WTC11 (cell line): ENCODE measurements at regions not wholly inside any gene's neighbourhood (a gene's known extent, or its start where the extent isn't known, plus 50 kb on each side); places are given as distances from the start of the nearest gene placed in this dataset.

Source experiments
- ATAC-seq: fragments of 200-7000 bp; cut with Tn5 transposase; 2 replicates; pipeline ENCODE4 v1.10.0; 2021; ENCODE audit warnings: mild to moderate bottlenecking, moderate library complexity
- CTCF ChIA-PET: fragments of 300-600 bp; sonication (Branson Sonifier 250); formaldehyde crosslinking; loops from one replicate; lab custom pipeline; 2021; ENCODE audit warnings: antibody characterized with exemption; lab: Charles Lee
- POLR2A ChIA-PET: fragments of 350-600 bp; sonication (Branson Sonifier 250); formaldehyde crosslinking; loops from one replicate; lab custom pipeline; 2021; ENCODE audit warnings: antibody characterized with exemption; lab: Charles Lee
- DNase-seq: peaks from one replicate; pipeline ENCODE4 v3.0.0; 2021; ENCODE audit warnings: low spot score
- H3K27ac Mint-ChIP-seq: 2 replicates; pipeline ENCODE4 v1.8.0; 2021; ENCODE audit warnings: mixed read lengths
- H3K27me3 Mint-ChIP-seq: 2 replicates; pipeline ENCODE4 v1.8.0; 2021; ENCODE audit warnings: low read depth, mild to moderate bottlenecking, moderate library complexity, mixed read lengths
- H3K36me3 Mint-ChIP-seq: 2 replicates; pipeline ENCODE4 v1.8.0; 2021; ENCODE audit warnings: mixed read lengths
- H3K4me1 Mint-ChIP-seq: 2 replicates; pipeline ENCODE4 v1.8.0; 2022; ENCODE audit warnings: mixed read lengths
- H3K4me3 Mint-ChIP-seq: 2 replicates; pipeline ENCODE4 v1.8.0; 2021; ENCODE audit warnings: mild to moderate bottlenecking, moderate library complexity, mixed read lengths
- H3K9me3 Mint-ChIP-seq: 2 replicates; pipeline ENCODE4 v1.8.0; 2021; ENCODE audit warnings: mixed read lengths
- ARID4B ChIP-seq: sonication (generic); formaldehyde crosslinking; IDR thresholded peaks from 2 replicates; pipeline ENCODE4 v1.8.0; 2023; ENCODE audit warnings: missing genetic modification reagents, mild to moderate bottlenecking, borderline replicate concordance
- CBFB ChIP-seq: sonication (generic); formaldehyde crosslinking; IDR thresholded peaks from 2 replicates; pipeline ENCODE4 v1.8.1; 2022; ENCODE audit warnings: mild to moderate bottlenecking, low read depth, missing genetic modification reagents
- CDX4 ChIP-seq: fragments of 250-450 bp; sonication (Bioruptor Pico); IDR thresholded peaks from 2 replicates; pipeline ENCODE4 v1.9.0; 2021; ENCODE audit warnings: moderate library complexity, mild to moderate bottlenecking, inconsistent platforms, borderline replicate concordance
- E2F5 ChIP-seq: sonication (generic); formaldehyde crosslinking; IDR thresholded peaks from 2 replicates; pipeline ENCODE4 v1.8.1; 2022; ENCODE audit warnings: mild to moderate bottlenecking, moderate library complexity, missing genetic modification reagents
- EMX1 ChIP-seq: fragments of 250-450 bp; sonication (Bioruptor Pico); IDR thresholded peaks from 2 replicates; pipeline ENCODE4 v1.8.0; 2021; ENCODE audit warnings: mild to moderate bottlenecking
- FOXP4 ChIP-seq: sonication (generic); formaldehyde crosslinking; IDR thresholded peaks from 2 replicates; pipeline ENCODE4 v1.8.0; 2022; ENCODE audit warnings: mild to moderate bottlenecking, missing genetic modification reagents
- GABPB1 ChIP-seq: sonication (generic); formaldehyde crosslinking; IDR thresholded peaks from 2 replicates; pipeline ENCODE4 v1.8.1; 2023; ENCODE audit warnings: mild to moderate bottlenecking, missing genetic modification reagents
- GRHL2 ChIP-seq: fragments of 250-450 bp; sonication (Bioruptor Pico); IDR thresholded peaks from 2 replicates; pipeline ENCODE4 v1.8.0; 2022; ENCODE audit warnings: mild to moderate bottlenecking, moderate library complexity; ENCODE audit not compliant: insufficient replicate concordance, severe bottlenecking
- HMGA2 ChIP-seq: fragments of 250-450 bp; sonication (Bioruptor Pico); IDR thresholded peaks from 2 replicates; pipeline ENCODE4 v1.4.0; 2021; ENCODE audit warnings: mild to moderate bottlenecking, moderate library complexity
- IRF2 ChIP-seq: sonication (generic); formaldehyde crosslinking; IDR thresholded peaks from 2 replicates; pipeline ENCODE4 v1.8.0; 2022; ENCODE audit warnings: low read depth, missing genetic modification reagents, borderline replicate concordance
- NFATC4 ChIP-seq: fragments of 250-450 bp; sonication (Bioruptor Pico); IDR thresholded peaks from 2 replicates; pipeline ENCODE4 v1.9.0; 2021; ENCODE audit warnings: mild to moderate bottlenecking
- OVOL2 ChIP-seq: fragments of 250-450 bp; sonication (Bioruptor Pico); IDR thresholded peaks from 2 replicates; pipeline ENCODE4 v1.9.0; 2021; ENCODE audit warnings: mild to moderate bottlenecking, borderline replicate concordance
- SMAD3 ChIP-seq: sonication (generic); formaldehyde crosslinking; IDR thresholded peaks from 2 replicates; pipeline ENCODE4 v1.8.0; 2022; ENCODE audit warnings: missing genetic modification reagents, mild to moderate bottlenecking, borderline replicate concordance
- TCF7 ChIP-seq: sonication (generic); formaldehyde crosslinking; IDR thresholded peaks from 2 replicates; pipeline ENCODE4 v1.8.0; 2022; ENCODE audit warnings: mild to moderate bottlenecking, low read depth, missing genetic modification reagents, moderate library complexity
- TEAD4 ChIP-seq: sonication (generic); formaldehyde crosslinking; IDR thresholded peaks from 2 replicates; pipeline ENCODE4 v1.8.0; 2022; ENCODE audit warnings: mild to moderate bottlenecking, missing genetic modification reagents
- USF2 ChIP-seq: sonication (generic); formaldehyde crosslinking; IDR thresholded peaks from 2 replicates; pipeline ENCODE4 v1.8.1; 2023; ENCODE audit warnings: mild to moderate bottlenecking, missing genetic modification reagents, moderate library complexity
- ZBTB21 ChIP-seq: sonication (generic); formaldehyde crosslinking; IDR thresholded peaks from 2 replicates; pipeline ENCODE4 v1.8.1; 2023; ENCODE audit warnings: mild to moderate bottlenecking, missing genetic modification reagents, borderline replicate concordance
- ZNF232 ChIP-seq: sonication (generic); formaldehyde crosslinking; IDR thresholded peaks from 2 replicates; pipeline ENCODE4 v1.8.0; 2022; ENCODE audit warnings: mild to moderate bottlenecking, missing genetic modification reagents
- ZNF281 ChIP-seq: sonication (generic); formaldehyde crosslinking; IDR thresholded peaks from 2 replicates; pipeline ENCODE4 v1.8.0; 2023; ENCODE audit warnings: mild to moderate bottlenecking, missing genetic modification reagents
- ZNF416 ChIP-seq: fragments of 250-450 bp; sonication (Bioruptor Pico); IDR thresholded peaks from 2 replicates; pipeline ENCODE4 v1.9.0; 2021; ENCODE audit warnings: mild to moderate bottlenecking, inconsistent platforms

- TF ChIP-seq ZNF281 (CRISPR knock-in tag) (no peak), IRF2 (no peak), TEAD4 (CRISPR knock-in tag) (no peak), OVOL2 (CRISPR knock-in tag) (no peak), SMAD3 (CRISPR knock-in tag) (no peak), CBFB (CRISPR knock-in tag) (no peak)
Observed at GRCh38 chr4:81974523-81974922, 399.3 kb downstream of the HNRNPD start (continued).

- ChIA-PET CTCF (interaction anchor here (0.7 kb wide), 1 partner anchor 30 kb away, joined by 3 read pairs; no protein-coding TSS in a partner anchor), POLR2A (no interaction called here)
- TF ChIP-seq HMGA2 (CRISPR knock-in tag) (no peak), GABPB1 (CRISPR knock-in tag) (no peak), ZNF416 (CRISPR knock-in tag) (no peak), ZNF232 (CRISPR knock-in tag) (no peak), CDX4 (CRISPR knock-in tag) (no peak), E2F5 (CRISPR knock-in tag) (no peak), ZNF281 (CRISPR knock-in tag) (no peak), EMX1 (CRISPR knock-in tag) (no peak), FOXP4 (no peak), ARID4B (CRISPR knock-in tag) (no peak), TCF7 (CRISPR knock-in tag) (no peak), NFATC4 (CRISPR knock-in tag) (no peak), GRHL2 (CRISPR knock-in tag) (no peak), CBFB (CRISPR knock-in tag) (no peak), USF2 (CRISPR knock-in tag) (no peak), ZBTB21 (no peak), IRF2 (no peak)
- H3K27me3 Mint-ChIP-seq, result no peaks in the 10 kb centered on the region
- no peaks in the 10 kb centered on the region for H3K36me3 Mint-ChIP-seq
- H3K4me3 Mint-ChIP-seq, result no peak overlapping the region
- ATAC-seq (no peak), DNase-seq (no peak)
- no peak overlapping the region for H3K27ac Mint-ChIP-seq
- peaks cover 16% of the 10 kb centered on the region for H3K4me1 Mint-ChIP-seq
- H3K9me3 Mint-ChIP-seq, result no peaks in the 10 kb centered on the region
Observed at GRCh38 chr4:81971637-81972381, 402.0 kb downstream of the HNRNPD start.
